ENCODE measurements at regions not wholly inside any gene's neighbourhood (a gene's known extent, or its start where the extent isn't known, plus 50 kb on each side); places are given as distances from the start of the nearest gene placed in this dataset.

GRCh38 chr9:16951502-16951901 lies 81.0 kb upstream of the BNC2 start:
- DNase-seq, result no peak

- no peak for DNase-seq
These were observed 79.6 kb upstream of the BNC2 start for GRCh38 chr9:16950051-16950450.

GRCh38 chr9:16930578-16930977 lies 60.1 kb upstream of the BNC2 start:
- DNase-seq, result no peak

GRCh38 chr9:16928179-16928945 lies 57.9 kb upstream of the BNC2 start:
- no peak for DNase-seq

DNA sequence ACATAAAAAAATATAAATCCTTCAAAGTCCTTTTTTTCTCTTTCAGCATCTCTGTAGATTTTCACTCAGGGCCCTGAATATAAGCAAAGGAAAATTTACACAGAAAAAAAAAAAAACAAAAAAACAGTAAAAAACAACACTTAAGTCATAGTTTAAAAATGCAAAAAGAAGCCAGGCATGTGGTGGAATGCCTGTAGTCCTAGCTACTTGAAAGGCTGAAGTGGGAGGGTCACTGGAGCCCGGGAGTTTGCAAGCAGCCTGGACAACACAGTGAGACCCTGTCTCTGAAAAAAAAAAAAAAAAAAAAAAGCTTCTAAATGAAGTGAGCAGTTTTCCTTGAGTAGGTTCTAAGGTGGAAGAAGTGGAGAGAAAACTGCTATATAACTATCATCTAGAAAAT lies 55.0 kb upstream of the BNC2 start:
- no peak for DNase-seq

- no peak for DNase-seq
These were observed 53.9 kb upstream of the BNC2 start for GRCh38 chr9:16924311-16924915.

GRCh38 chr9:16921855-16922254 lies 51.4 kb upstream of the BNC2 start:
- no peak for DNase-seq

Measured in C1 segment of cervical spinal cord (tissue), 14 donors.